HCT116 (cell line): ENCODE measurements at regions not wholly inside any gene's neighbourhood (a gene's known extent, or its start where the extent isn't known, plus 50 kb on each side); places are given as distances from the start of the nearest gene placed in this dataset.

ENCODE experiments used
- ATAC-seq: fragments of 200-7000 bp; cut with Tn5 transposase; 2 replicates; pipeline ENCODE4 v1.9.1; 2020; ENCODE audit warnings: mild to moderate bottlenecking, moderate library complexity
- BruUV-seq: library from RNA; stranded (reverse); fragments of 400-500 nt; replicated peaks from 2 replicates; lab custom pipeline; 2021; lab: Mats Ljungman, UMichigan
- CTCF ChIA-PET: fragments of 300-600 bp; sonication (Branson Sonifier 250); formaldehyde crosslinking; loops from one replicate; lab custom pipeline; 2021; ENCODE audit warnings: antibody characterized with exemption; lab: Charles Lee
- POLR2A ChIA-PET: fragments of 300-600, 350-600 bp; sonication (Branson Sonifier 250); formaldehyde crosslinking; loops from one replicate; lab custom pipeline; 2021; ENCODE audit warnings: antibody characterized with exemption; lab: Charles Lee
- RAD21 ChIA-PET, 2 experiments: fragments of 300-600 bp; sonication (Branson Sonifier 250); formaldehyde crosslinking; loops; one replicate each; lab custom pipeline; 2023; ENCODE audit warnings: low total read pairs in 2 of 2; ENCODE audit not compliant: uncharacterized antibody in 2 of 2, unreplicated experiment in 2 of 2, low non-redundant PET in 1 of 2; lab: Charles Lee
- DNase-seq: peaks from one replicate; pipeline ENCODE4 v3.0.0-alpha.2; 2010; ENCODE audit warnings: low read depth, low spot score
- H2AFZ ChIP-seq: fragments of 200-600 bp; shearing (Covaris generic), sonication (generic); 2 replicates; pipeline ENCODE4 v1.6.1; 2017; ENCODE audit warnings: low read depth, mixed run types, mixed read lengths, antibody characterized with exemption, low read length; ENCODE audit not compliant: poor library complexity, severe bottlenecking
- H3K27ac ChIP-seq: 2 replicates; pipeline ENCODE4 v1.5.1; 2012; ENCODE audit warnings: low read depth, low read length
- H3K27me3 ChIP-seq: fragments of 200-600 bp; sonication (generic); 2 replicates; pipeline ENCODE4 v1.6.1; 2016; ENCODE audit warnings: mixed run types, low read length, mixed read lengths; ENCODE audit not compliant: insufficient read depth
- H3K36me3 ChIP-seq, 2 experiments: fragments of 200-500 bp in 1 of 2; fragments of 200-600 bp in 1 of 2; sonication (Bioruptor generic) in 1 of 2; sonication (generic) in 1 of 2; 2 replicates each; pipeline versions ENCODE4 v1.5.1 to v1.6.1; 2014 to 2016; ENCODE audit warnings: low read length in 2 of 2, inconsistent platforms in 1 of 2, mixed read lengths in 1 of 2, mixed run types in 1 of 2; ENCODE audit not compliant: insufficient read depth in 2 of 2, control insufficient read depth in 1 of 2
- H3K4me1 ChIP-seq, 2 experiments: fragments of 200-600 bp in 1 of 2; sonication (generic) in 1 of 2; 2 replicates each; pipeline versions ENCODE4 v1.5.1 to v1.6.1; 2012 to 2017; ENCODE audit warnings: low read length in 2 of 2, inconsistent platforms in 1 of 2, mild to moderate bottlenecking in 1 of 2, mixed read lengths in 1 of 2, mixed run types in 1 of 2, moderate library complexity in 1 of 2; ENCODE audit not compliant: insufficient read depth in 2 of 2, control insufficient read depth in 1 of 2
- H3K4me2 ChIP-seq: fragments of 200-600 bp; sonication (generic); 2 replicates; pipeline ENCODE4 v1.6.1; 2017; ENCODE audit warnings: mixed run types, low read length, mixed read lengths
- H3K4me3 ChIP-seq, 2 experiments: fragments of 200-600 bp in 1 of 2; sonication (generic) in 1 of 2; replicated peaks in 1 of 2; 2 replicates each; pipeline ENCODE4 v1.5.1; 2011 to 2016; ENCODE audit warnings: low read length in 2 of 2, control low read depth in 1 of 2, low read depth in 1 of 2, mild to moderate bottlenecking in 1 of 2, mixed read lengths in 1 of 2, mixed run types in 1 of 2
- H3K79me2 ChIP-seq: fragments of 200-600 bp; sonication (generic); 2 replicates; pipeline ENCODE4 v1.6.1; 2017; ENCODE audit warnings: mild to moderate bottlenecking, mixed run types, low read length, moderate library complexity, mixed read lengths; ENCODE audit not compliant: insufficient read depth
- H3K9ac ChIP-seq: fragments of 200-600 bp; sonication (generic); 2 replicates; pipeline ENCODE4 v1.6.1; 2016; ENCODE audit warnings: low read length, mixed read lengths
- H3K9me2 ChIP-seq: fragments of 200-600 bp; sonication (generic), shearing (Covaris generic); 2 replicates; pipeline ENCODE4 v1.6.1; 2017; ENCODE audit warnings: mixed run types, mild to moderate bottlenecking, moderate library complexity; ENCODE audit not compliant: insufficient read depth
- H3K9me3 ChIP-seq, 2 experiments: fragments of 200-500 bp in 1 of 2; fragments of 200-600 bp in 1 of 2; sonication (Bioruptor generic) in 1 of 2; sonication (generic) in 1 of 2; 2 replicates each; pipeline ENCODE4 v1.6.1; 2014 to 2017; ENCODE audit warnings: low read length in 2 of 2, mixed read lengths in 2 of 2, inconsistent platforms in 1 of 2, low read depth in 1 of 2, mild to moderate bottlenecking in 1 of 2, mixed run types in 1 of 2, moderate library complexity in 1 of 2; ENCODE audit not compliant: control insufficient read depth in 1 of 2, insufficient read depth in 1 of 2
- H4K20me1 ChIP-seq: fragments of 200-600 bp; sonication (generic), shearing (Covaris generic); 2 replicates; pipeline ENCODE4 v1.6.1; 2017; ENCODE audit warnings: mixed run types, mild to moderate bottlenecking, moderate library complexity; ENCODE audit not compliant: insufficient read depth
- CBX3 ChIP-seq: IDR thresholded peaks from 2 replicates; pipeline ENCODE4 v1.6.1; 2012; ENCODE audit warnings: low read depth
- EZH2phosphoT487 ChIP-seq: fragments of 200-600 bp; IDR thresholded peaks from 2 replicates; pipeline ENCODE4 v1.6.1; 2018; ENCODE audit warnings: antibody characterized with exemption, borderline replicate concordance
- JUND ChIP-seq: IDR thresholded peaks from 2 replicates; pipeline ENCODE4 v1.6.1; 2012
- POLR2AphosphoS5 ChIP-seq: IDR thresholded peaks from 2 replicates; pipeline ENCODE4 v1.6.1; 2011; ENCODE audit warnings: mild to moderate bottlenecking, low read depth, low read length, moderate library complexity
- REST ChIP-seq: IDR thresholded peaks from 2 replicates; pipeline ENCODE4 v1.6.1; 2012; ENCODE audit warnings: low read depth
- SIN3A ChIP-seq: IDR thresholded peaks from 2 replicates; pipeline ENCODE4 v1.6.1; 2012; ENCODE audit warnings: low read depth
- ZFX ChIP-seq: fragments of 450-650 bp; IDR thresholded peaks from 2 replicates; pipeline ENCODE4 v1.6.1; 2017
- ZNF274 ChIP-seq: fragments of 200-500 bp; sonication (Bioruptor generic); IDR thresholded peaks from 2 replicates; pipeline ENCODE4 v1.6.1; 2014; ENCODE audit warnings: mild to moderate bottlenecking, low read depth, low read length, inconsistent platforms
- intact Hi-C: fragments of 100-400 bp; cut with micrococcal nuclease; formaldehyde crosslinking; loops from 2 replicates; pipeline ENCODE4 v1.10.0; 2022
- TF ChIP-seq, protein P1 (sequence below): IDR thresholded peaks from 2 replicates; pipeline ENCODE4 v1.6.1; 2012
- TF ChIP-seq, protein P2 (sequence below): IDR thresholded peaks from 2 replicates; pipeline ENCODE4 v1.6.1; 2012
- TF ChIP-seq, protein P3 (sequence below), 3 experiments: fragments of 200-600 bp in 1 of 3; sonication (generic) in 1 of 3; IDR thresholded peaks in 2 of 3; conservative IDR thresholded peaks in 1 of 3; 2 replicates each; pipeline ENCODE4 v1.5.1; 2012 to 2017; ENCODE audit warnings: low read depth in 2 of 3, low read length in 2 of 3, antibody characterized with exemption in 1 of 3, borderline replicate concordance in 1 of 3, control low read depth in 1 of 3, mild to moderate bottlenecking in 1 of 3, mixed read lengths in 1 of 3, mixed run types in 1 of 3, moderate library complexity in 1 of 3; ENCODE audit not compliant: insufficient read depth in 1 of 3
- TF ChIP-seq, protein P4 (sequence below): IDR thresholded peaks from 2 replicates; pipeline ENCODE4 v1.6.1; 2011; ENCODE audit warnings: mild to moderate bottlenecking, low read length, moderate library complexity; ENCODE audit not compliant: insufficient replicate concordance; ENCODE audit errors: extremely low read depth

DNA sequence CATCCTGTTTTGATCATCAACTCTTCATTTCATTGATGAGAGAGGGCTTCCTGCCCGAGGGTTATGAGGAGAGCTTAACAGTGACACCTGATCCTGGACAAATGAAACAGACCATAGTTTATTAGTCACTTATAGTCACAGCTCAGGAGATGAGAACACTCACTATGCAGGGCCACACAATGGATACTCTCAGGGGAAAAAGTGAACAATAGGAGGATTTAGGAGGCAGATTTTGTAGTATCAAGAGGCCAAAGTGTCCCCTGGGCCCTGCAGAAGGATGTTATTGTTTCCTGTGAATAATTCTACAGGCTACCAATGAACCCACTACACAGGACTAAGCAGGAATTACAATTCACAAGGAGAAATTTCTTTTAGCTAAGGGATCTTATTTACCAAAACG is 772.8 kb upstream of the MAN1A1 start:
- Histone ChIP-seq H3K4me2 (no peak overlapping the region), H3K4me1 (no peaks in the 10 kb centered on the region), H3K36me3 (no peaks in the 10 kb centered on the region), H4K20me1 (no peaks in the 10 kb centered on the region; the same call in 1 of the 2 replicates), H3K4me3 (no peak overlapping the region), H3K9me2 (no peaks in the 10 kb centered on the region; the same call in 1 of the 2 replicates), H3K79me2 (no peaks in the 10 kb centered on the region), H2AFZ (no peak overlapping the region), H3K27ac (no peak overlapping the region), H3K9ac (no peak overlapping the region), H3K9me3 (no peaks in the 10 kb centered on the region), H3K27me3 (no peaks in the 10 kb centered on the region)
- ATAC-seq (no peak), DNase-seq (no peak)
- POLR2A ChIA-PET: no interaction called here
- no TSS peak for BruUV-seq
- CTCF ChIA-PET: no interaction called here
- RAD21 ChIA-PET: no interaction called here
- intact Hi-C loops: no loop called here
- TF ChIP-seq JUND (no peak), EZH2phosphoT487 (no peak), CBX3 (no peak), ZNF274 (no peak), POLR2AphosphoS5 (no peak), ZFX (no peak), SIN3A (no peak)
- TF ChIP-seq, protein P1, sequence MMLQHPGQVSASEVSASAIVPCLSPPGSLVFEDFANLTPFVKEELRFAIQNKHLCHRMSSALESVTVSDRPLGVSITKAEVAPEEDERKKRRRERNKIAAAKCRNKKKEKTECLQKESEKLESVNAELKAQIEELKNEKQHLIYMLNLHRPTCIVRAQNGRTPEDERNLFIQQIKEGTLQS: no peak
- TF ChIP-seq, protein P2, sequence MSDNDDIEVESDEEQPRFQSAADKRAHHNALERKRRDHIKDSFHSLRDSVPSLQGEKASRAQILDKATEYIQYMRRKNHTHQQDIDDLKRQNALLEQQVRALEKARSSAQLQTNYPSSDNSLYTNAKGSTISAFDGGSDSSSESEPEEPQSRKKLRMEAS: no peak

- DNase-seq: no peak
- no peak overlapping the region for H3K4me2 ChIP-seq
- CTCF ChIA-PET: interaction anchor here (0.7 kb wide), 1 partner anchor 23 kb away, joined by 3 read pairs; no protein-coding TSS in a partner anchor
- no peaks in the 10 kb centered on the region for H4K20me1 ChIP-seq
- no peaks in the 10 kb centered on the region for H3K4me1 ChIP-seq
- no peaks in the 10 kb centered on the region for H3K27me3 ChIP-seq
- no peaks in the 10 kb centered on the region for H3K36me3 ChIP-seq
- no peaks in the 10 kb centered on the region for H3K9me2 ChIP-seq
- no peaks in the 10 kb centered on the region for H3K79me2 ChIP-seq
- no peak for ATAC-seq
- BruUV-seq: no TSS peak
- RAD21 ChIA-PET: no interaction called here
- H3K27ac ChIP-seq: no peak overlapping the region
- POLR2A ChIA-PET: no interaction called here
- no peak overlapping the region for H2AFZ ChIP-seq
- no peak overlapping the region for H3K4me3 ChIP-seq
- intact Hi-C loops: no loop called here
- H3K9ac ChIP-seq: no peak overlapping the region
- H3K9me3 ChIP-seq: no peaks in the 10 kb centered on the region
- TF ChIP-seq SIN3A (no peak), ZFX (no peak), REST (no peak)
- TF ChIP-seq, protein P3, sequence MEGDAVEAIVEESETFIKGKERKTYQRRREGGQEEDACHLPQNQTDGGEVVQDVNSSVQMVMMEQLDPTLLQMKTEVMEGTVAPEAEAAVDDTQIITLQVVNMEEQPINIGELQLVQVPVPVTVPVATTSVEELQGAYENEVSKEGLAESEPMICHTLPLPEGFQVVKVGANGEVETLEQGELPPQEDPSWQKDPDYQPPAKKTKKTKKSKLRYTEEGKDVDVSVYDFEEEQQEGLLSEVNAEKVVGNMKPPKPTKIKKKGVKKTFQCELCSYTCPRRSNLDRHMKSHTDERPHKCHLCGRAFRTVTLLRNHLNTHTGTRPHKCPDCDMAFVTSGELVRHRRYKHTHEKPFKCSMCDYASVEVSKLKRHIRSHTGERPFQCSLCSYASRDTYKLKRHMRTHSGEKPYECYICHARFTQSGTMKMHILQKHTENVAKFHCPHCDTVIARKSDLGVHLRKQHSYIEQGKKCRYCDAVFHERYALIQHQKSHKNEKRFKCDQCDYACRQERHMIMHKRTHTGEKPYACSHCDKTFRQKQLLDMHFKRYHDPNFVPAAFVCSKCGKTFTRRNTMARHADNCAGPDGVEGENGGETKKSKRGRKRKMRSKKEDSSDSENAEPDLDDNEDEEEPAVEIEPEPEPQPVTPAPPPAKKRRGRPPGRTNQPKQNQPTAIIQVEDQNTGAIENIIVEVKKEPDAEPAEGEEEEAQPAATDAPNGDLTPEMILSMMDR (IDR thresholded peaks at IDR 0.05 in 2 of 3, conservative IDR thresholded peaks at IDR 0.05 in 1 of 3; ENCODE audit: borderline replicate concordance in 1 of 3, insufficient read depth in 1 of 3, low read depth in 2 of 3, low read length in 2 of 3): no peak
- TF ChIP-seq, protein P4, sequence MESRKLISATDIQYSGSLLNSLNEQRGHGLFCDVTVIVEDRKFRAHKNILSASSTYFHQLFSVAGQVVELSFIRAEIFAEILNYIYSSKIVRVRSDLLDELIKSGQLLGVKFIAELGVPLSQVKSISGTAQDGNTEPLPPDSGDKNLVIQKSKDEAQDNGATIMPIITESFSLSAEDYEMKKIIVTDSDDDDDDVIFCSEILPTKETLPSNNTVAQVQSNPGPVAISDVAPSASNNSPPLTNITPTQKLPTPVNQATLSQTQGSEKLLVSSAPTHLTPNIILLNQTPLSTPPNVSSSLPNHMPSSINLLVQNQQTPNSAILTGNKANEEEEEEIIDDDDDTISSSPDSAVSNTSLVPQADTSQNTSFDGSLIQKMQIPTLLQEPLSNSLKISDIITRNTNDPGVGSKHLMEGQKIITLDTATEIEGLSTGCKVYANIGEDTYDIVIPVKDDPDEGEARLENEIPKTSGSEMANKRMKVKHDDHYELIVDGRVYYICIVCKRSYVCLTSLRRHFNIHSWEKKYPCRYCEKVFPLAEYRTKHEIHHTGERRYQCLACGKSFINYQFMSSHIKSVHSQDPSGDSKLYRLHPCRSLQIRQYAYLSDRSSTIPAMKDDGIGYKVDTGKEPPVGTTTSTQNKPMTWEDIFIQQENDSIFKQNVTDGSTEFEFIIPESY: no peak
Measured at GRCh38 chr6:120116343-120116742, 766.8 kb upstream of the MAN1A1 start.
